Loucy (cell line): ENCODE measurements at regions not wholly inside any gene's neighbourhood (a gene's known extent, or its start where the extent isn't known, plus 50 kb on each side); places are given as distances from the start of the nearest gene placed in this dataset.

ENCODE experiments used
- H2AFZ ChIP-seq: fragments of 200-600 bp; sonication (generic); 2 replicates; pipeline ENCODE4 v1.6.0; 2016; ENCODE audit warnings: antibody characterized with exemption, mild to moderate bottlenecking, low read length, moderate library complexity
- H3F3A ChIP-seq: fragments of 200-600 bp; 2 replicates; pipeline ENCODE4 v1.6.0; 2016; ENCODE audit warnings: antibody characterized with exemption, low read depth, mild to moderate bottlenecking
- H3K27me3 ChIP-seq: fragments of 200-600 bp; sonication (generic); 2 replicates; pipeline ENCODE4 v1.6.1; 2014; ENCODE audit warnings: low read length, mild to moderate bottlenecking; ENCODE audit not compliant: insufficient read depth, poor library complexity, severe bottlenecking
- H3K36me3 ChIP-seq: fragments of 200-600 bp; sonication (generic); 2 replicates; pipeline ENCODE4 v1.6.1; 2016; ENCODE audit warnings: low read length; ENCODE audit not compliant: insufficient read depth
- H3K4me1 ChIP-seq: fragments of 200-600 bp; sonication (generic); 2 replicates; pipeline ENCODE4 v1.5.1; 2014; ENCODE audit warnings: low read length, mild to moderate bottlenecking; ENCODE audit not compliant: insufficient read depth, poor library complexity, severe bottlenecking
- H3K4me2 ChIP-seq: fragments of 200-600 bp; sonication (generic); 2 replicates; pipeline ENCODE4 v1.6.0; 2014; ENCODE audit warnings: antibody characterized with exemption, low read length, low read depth, mild to moderate bottlenecking; ENCODE audit not compliant: poor library complexity, severe bottlenecking
- H3K4me3 ChIP-seq: fragments of 200-600 bp; sonication (generic); 2 replicates; pipeline ENCODE4 v1.5.1; 2014; ENCODE audit warnings: low read length, mild to moderate bottlenecking, mixed read lengths; ENCODE audit not compliant: poor library complexity, severe bottlenecking
- H3K79me2 ChIP-seq: fragments of 200-600 bp; sonication (generic); 2 replicates; pipeline ENCODE4 v1.6.1; 2014; ENCODE audit warnings: low read length; ENCODE audit not compliant: insufficient read depth
- H3K9ac ChIP-seq: fragments of 200-600 bp; sonication (generic); 2 replicates; pipeline ENCODE4 v1.6.0; 2014; ENCODE audit warnings: mild to moderate bottlenecking, low read depth, low read length, moderate library complexity; ENCODE audit not compliant: poor library complexity, severe bottlenecking
- H3K9me2 ChIP-seq: fragments of 200-600 bp; sonication (generic); replicated peaks from 2 replicates; pipeline ENCODE4 v1.6.1; 2016; ENCODE audit warnings: low read depth, low read length, mixed read lengths
- H3K9me3 ChIP-seq: fragments of 200-600 bp; sonication (generic); 2 replicates; pipeline ENCODE4 v1.6.1; 2014; ENCODE audit warnings: mild to moderate bottlenecking, antibody characterized with exemption, low read length, low read depth; ENCODE audit not compliant: insufficient read depth
- H4K20me1 ChIP-seq: fragments of 200-600 bp; sonication (generic); 2 replicates; pipeline ENCODE4 v1.6.0; 2014; ENCODE audit warnings: antibody characterized with exemption, low read length, mild to moderate bottlenecking; ENCODE audit not compliant: insufficient read depth, poor library complexity, severe bottlenecking
- CTCF ChIP-seq: fragments of 200-600 bp; sonication (generic); conservative IDR thresholded peaks from 2 replicates; pipeline ENCODE4 v1.5.1; 2014; ENCODE audit warnings: mild to moderate bottlenecking, antibody characterized with exemption, low read length
- EZH2phosphoT487 ChIP-seq: fragments of 200-600 bp; IDR thresholded peaks from 2 replicates; pipeline ENCODE4 v1.6.1; 2018; ENCODE audit warnings: antibody characterized with exemption, mild to moderate bottlenecking, moderate library complexity, borderline replicate concordance

GRCh38 chr7:52365349-52365748 is 670.1 kb upstream of the POM121L12 start:
- H3K79me2 ChIP-seq = no peaks in the 10 kb centered on the region
- no peak overlapping the region for H3K4me2 ChIP-seq
- no peak overlapping the region for H3K9ac ChIP-seq
- H2AFZ ChIP-seq = no peak overlapping the region
- H3K36me3 ChIP-seq = no peaks in the 10 kb centered on the region
- H4K20me1 ChIP-seq = no peaks in the 10 kb centered on the region
- H3K4me1 ChIP-seq = no peaks in the 10 kb centered on the region
- no peaks in the 10 kb centered on the region for H3K9me2 ChIP-seq
- H3K9me3 ChIP-seq = no peaks in the 10 kb centered on the region
- no peaks in the 10 kb centered on the region for H3K27me3 ChIP-seq
- H3F3A ChIP-seq = no peaks in the 10 kb centered on the region
- H3K4me3 ChIP-seq = no peak overlapping the region
- TF ChIP-seq CTCF (no peak), EZH2phosphoT487 (no peak)

GRCh38 chr7:52362521-52362920 is 672.9 kb upstream of the POM121L12 start:
- Histone ChIP-seq H3K9me2 (no peaks in the 10 kb centered on the region), H3K27me3 (no peaks in the 10 kb centered on the region), H3F3A (no peaks in the 10 kb centered on the region), H3K4me2 (no peak overlapping the region), H3K4me1 (no peaks in the 10 kb centered on the region), H3K36me3 (no peaks in the 10 kb centered on the region), H3K9me3 (no peaks in the 10 kb centered on the region), H3K4me3 (no peak overlapping the region), H3K79me2 (no peaks in the 10 kb centered on the region), H3K9ac (no peak overlapping the region), H2AFZ (no peak overlapping the region), H4K20me1 (no peaks in the 10 kb centered on the region)
- TF ChIP-seq CTCF = no peak
- no peak for TF ChIP-seq EZH2phosphoT487

GRCh38 chr7:52360541-52360940 is 674.9 kb upstream of the POM121L12 start:
- no peak overlapping the region for H2AFZ ChIP-seq
- H3K4me1 ChIP-seq = no peaks in the 10 kb centered on the region
- H3K9ac ChIP-seq = no peak overlapping the region
- TF ChIP-seq EZH2phosphoT487 = no peak
- no peaks in the 10 kb centered on the region for H3K9me3 ChIP-seq
- no peak overlapping the region for H3K4me3 ChIP-seq
- no peaks in the 10 kb centered on the region for H3K79me2 ChIP-seq
- no peaks in the 10 kb centered on the region for H4K20me1 ChIP-seq
- H3K27me3 ChIP-seq = no peaks in the 10 kb centered on the region
- H3K4me2 ChIP-seq = no peak overlapping the region
- H3K36me3 ChIP-seq = no peaks in the 10 kb centered on the region
- no peaks in the 10 kb centered on the region for H3K9me2 ChIP-seq
- H3F3A ChIP-seq = no peaks in the 10 kb centered on the region

GRCh38 chr7:52355053-52355452 is 680.4 kb upstream of the POM121L12 start:
- Histone ChIP-seq H3K4me1 (no peaks in the 10 kb centered on the region), H3K9ac (no peak overlapping the region), H3K36me3 (no peaks in the 10 kb centered on the region), H3K79me2 (no peaks in the 10 kb centered on the region), H3K4me2 (no peak overlapping the region), H3K27me3 (no peaks in the 10 kb centered on the region), H3K9me3 (no peaks in the 10 kb centered on the region), H3K4me3 (no peak overlapping the region), H2AFZ (no peak overlapping the region), H4K20me1 (no peaks in the 10 kb centered on the region), H3F3A (no peaks in the 10 kb centered on the region), H3K9me2 (no peaks in the 10 kb centered on the region)
- TF ChIP-seq CTCF (no peak), EZH2phosphoT487 (no peak)
